ENCODE measurements at regions not wholly inside any gene's neighbourhood (a gene's known extent, or its start where the extent isn't known, plus 50 kb on each side); places are given as distances from the start of the nearest gene placed in this dataset.
"Not testable (repeated sequence)": the region's sequence is repeated elsewhere in the genome, so short reads cannot be mapped to it uniquely, and the experiment has no call there.

DNA sequence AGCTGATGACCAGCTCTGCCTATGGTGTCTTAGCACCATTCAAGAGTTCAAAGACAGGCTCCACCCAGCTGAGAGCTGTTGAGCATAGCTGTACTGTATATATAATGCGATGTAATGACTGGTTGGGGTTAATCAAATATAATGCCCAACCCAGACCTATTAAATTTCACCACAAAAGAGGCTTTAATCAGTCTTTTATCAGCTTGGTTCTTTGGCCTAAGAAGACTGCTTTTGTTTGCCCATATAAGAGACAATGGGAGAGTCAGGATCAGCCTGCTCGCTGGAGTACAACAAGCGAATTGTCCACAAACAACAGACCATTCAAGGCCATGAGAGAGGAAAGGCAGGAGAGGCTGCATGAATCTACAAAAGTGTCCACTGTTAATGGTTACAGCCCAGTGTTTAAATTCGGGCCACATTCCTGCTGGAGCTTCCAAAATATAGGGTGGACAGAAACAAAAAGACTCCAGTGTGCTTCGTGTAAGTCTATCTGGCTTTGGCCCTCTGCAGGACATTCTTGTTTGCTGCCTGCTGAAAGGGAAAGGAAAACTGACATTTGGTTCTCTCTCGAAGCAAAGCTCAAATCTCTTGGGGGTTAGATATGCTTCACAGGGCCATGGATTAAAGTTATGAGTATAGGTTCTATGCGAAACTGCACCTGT lies 109.2 kb upstream of the FOXN2 start:
- no peak for DNase-seq
- TF ChIP-seq, protein P1, sequence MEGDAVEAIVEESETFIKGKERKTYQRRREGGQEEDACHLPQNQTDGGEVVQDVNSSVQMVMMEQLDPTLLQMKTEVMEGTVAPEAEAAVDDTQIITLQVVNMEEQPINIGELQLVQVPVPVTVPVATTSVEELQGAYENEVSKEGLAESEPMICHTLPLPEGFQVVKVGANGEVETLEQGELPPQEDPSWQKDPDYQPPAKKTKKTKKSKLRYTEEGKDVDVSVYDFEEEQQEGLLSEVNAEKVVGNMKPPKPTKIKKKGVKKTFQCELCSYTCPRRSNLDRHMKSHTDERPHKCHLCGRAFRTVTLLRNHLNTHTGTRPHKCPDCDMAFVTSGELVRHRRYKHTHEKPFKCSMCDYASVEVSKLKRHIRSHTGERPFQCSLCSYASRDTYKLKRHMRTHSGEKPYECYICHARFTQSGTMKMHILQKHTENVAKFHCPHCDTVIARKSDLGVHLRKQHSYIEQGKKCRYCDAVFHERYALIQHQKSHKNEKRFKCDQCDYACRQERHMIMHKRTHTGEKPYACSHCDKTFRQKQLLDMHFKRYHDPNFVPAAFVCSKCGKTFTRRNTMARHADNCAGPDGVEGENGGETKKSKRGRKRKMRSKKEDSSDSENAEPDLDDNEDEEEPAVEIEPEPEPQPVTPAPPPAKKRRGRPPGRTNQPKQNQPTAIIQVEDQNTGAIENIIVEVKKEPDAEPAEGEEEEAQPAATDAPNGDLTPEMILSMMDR (IDR thresholded peaks at IDR 0.05) = no peak
- Histone ChIP-seq H3K27me3 (no peaks in the 10 kb centered on the region), H3K36me3 (no peaks in the 10 kb centered on the region), H3K9me3 (no peaks in the 10 kb centered on the region), H3K27ac (no peak overlapping the region), H3K9ac (ENCODE audit: low read depth in 2 of 2, low read length in 2 of 2) (no peak overlapping the region), H3K4me1 (no peaks in the 10 kb centered on the region), H3K4me3 (no peak overlapping the region)
- intact Hi-C loops (cut with DNase I) = no loop called here

DNA sequence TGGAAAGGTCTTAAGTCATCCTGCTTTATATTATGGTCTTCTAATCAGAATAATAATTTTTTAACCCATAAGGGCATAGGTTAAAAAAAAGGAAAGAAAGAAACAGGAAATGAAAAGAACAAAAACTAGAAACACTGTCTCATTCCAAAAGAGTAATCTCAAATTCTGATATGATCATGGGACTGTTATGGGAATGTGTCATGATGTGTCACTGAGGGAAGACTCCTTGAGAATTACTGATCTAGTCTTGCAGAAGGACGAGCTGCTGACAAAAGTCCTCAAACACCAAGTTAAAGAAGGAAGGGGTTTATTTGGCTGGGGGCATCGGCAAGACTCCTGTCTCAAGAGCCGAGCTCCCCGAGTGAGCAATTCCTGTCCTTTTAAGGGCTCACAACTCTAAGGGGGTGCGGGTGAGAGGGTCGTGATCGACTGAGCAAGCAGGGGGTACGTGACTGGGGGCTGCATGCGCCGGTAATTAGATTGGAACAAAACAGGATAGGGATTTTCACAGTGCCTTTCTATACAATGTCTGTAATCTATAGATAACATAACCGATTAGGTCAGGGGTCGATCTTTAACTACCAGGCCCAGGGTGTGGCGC lies 108.3 kb upstream of the FOXN2 start:
- H3K4me3 ChIP-seq; H3K27ac ChIP-seq; DNase-seq; intact Hi-C loops (cut with DNase I); H3K9me3 ChIP-seq; H3K4me1 ChIP-seq; H3K36me3 ChIP-seq; H3K27me3 ChIP-seq; H3K9ac ChIP-seq (ENCODE audit: low read depth in 2 of 2, low read length in 2 of 2): not testable (repeated sequence)

DNA sequence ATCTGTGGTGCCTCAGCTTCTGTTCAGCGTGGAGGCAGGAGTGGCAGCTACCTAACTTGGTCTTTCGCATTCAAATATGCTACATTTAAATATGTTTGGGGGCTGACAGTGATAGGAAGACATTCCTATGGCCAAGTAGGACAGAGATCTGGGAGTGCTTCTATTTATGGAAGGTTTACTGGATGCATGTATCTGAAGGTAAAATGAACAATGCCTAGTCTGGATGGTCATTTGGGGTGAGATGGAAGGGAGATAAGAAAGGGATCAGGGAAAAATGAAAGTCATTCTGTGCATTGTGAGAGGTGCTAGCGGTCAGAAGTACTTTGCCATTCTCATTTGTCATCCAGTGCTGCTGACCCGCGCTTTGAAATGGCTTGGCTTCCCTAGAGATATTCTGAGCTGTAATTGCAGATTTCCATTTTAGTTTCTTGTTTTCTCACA lies 107.3 kb upstream of the FOXN2 start:
- no peak overlapping the region for H3K9ac ChIP-seq (ENCODE audit: low read depth in 2 of 2, low read length in 2 of 2)
- no peaks in the 10 kb centered on the region for H3K27me3 ChIP-seq
- TF ChIP-seq, protein P1 (IDR thresholded peaks at IDR 0.05) = no peak
- H3K27ac ChIP-seq = no peak overlapping the region
- intact Hi-C loops (cut with DNase I) = no loop called here
- H3K9me3 ChIP-seq = no peaks in the 10 kb centered on the region
- no peaks in the 10 kb centered on the region for H3K36me3 ChIP-seq
- DNase-seq = no peak
- H3K4me3 ChIP-seq = no peak overlapping the region
- H3K4me1 ChIP-seq = no peaks in the 10 kb centered on the region

DNA sequence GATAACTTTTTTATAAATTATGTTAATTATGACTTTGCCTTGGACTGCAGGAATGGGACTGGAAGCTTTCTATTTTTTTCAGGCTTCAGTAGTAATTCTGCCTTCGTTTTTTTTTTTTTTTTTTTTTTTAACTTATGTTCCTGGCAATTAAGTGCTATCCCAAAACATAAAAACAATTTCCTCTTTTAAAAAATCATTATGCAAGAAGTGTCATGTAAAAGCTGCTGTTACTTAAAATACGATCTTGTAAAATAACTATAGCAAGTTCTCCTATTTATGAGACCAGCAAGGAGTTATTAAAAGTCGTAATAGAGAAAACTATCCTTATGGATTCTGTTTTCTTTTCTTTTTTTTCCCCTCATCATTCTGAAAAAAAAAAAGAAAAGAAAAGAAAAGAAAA lies 106.6 kb upstream of the FOXN2 start:
- H3K4me1 ChIP-seq = no peaks in the 10 kb centered on the region
- TF ChIP-seq, protein P1 (IDR thresholded peaks at IDR 0.05) = no peak
- H3K9ac ChIP-seq (ENCODE audit: low read depth in 2 of 2, low read length in 2 of 2) = no peak overlapping the region
- no peaks in the 10 kb centered on the region for H3K27me3 ChIP-seq
- H3K4me3 ChIP-seq = no peak overlapping the region
- intact Hi-C loops (cut with DNase I) = no loop called here
- no peaks in the 10 kb centered on the region for H3K9me3 ChIP-seq
- no peak overlapping the region for H3K27ac ChIP-seq
- no peaks in the 10 kb centered on the region for H3K36me3 ChIP-seq
- no peak for DNase-seq

DNA sequence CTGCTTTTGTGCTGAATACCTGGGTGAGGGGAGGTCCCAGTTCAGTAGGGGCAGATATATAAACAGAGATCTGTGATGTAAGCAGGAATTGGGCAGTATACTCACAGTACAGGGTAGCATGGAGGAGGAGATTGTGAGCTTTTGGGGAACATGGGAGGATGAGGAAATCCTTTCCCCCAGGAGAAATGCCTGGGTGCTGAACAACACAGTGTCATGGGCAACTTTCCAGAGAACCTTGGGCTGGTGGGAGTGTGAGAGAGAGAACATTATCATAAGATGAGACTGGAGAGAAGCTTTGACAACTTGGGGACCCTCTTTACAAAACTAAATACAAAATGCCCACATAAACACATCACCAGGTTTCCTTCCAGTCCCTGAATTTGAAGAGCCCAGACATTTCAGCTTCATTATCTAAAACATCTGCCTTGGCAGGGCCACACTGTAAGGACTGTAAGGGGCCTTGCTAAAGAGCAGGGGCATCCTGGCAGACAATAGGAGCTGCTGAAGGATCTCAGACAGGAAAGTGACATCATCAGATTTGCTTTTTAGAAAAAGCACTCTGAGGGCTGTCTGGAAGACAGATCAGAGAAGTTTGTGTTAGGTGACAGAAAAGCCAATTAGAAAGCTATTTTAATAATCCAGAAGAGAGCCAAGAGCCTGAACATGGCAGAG lies 105.1 kb upstream of the FOXN2 start:
- Histone ChIP-seq H3K4me3 (no peak overlapping the region), H3K27ac (no peak overlapping the region), H3K4me1 (no peaks in the 10 kb centered on the region), H3K36me3 (no peaks in the 10 kb centered on the region), H3K9ac (ENCODE audit: low read depth in 2 of 2, low read length in 2 of 2) (no peak overlapping the region), H3K27me3 (no peaks in the 10 kb centered on the region), H3K9me3 (no peaks in the 10 kb centered on the region)
- TF ChIP-seq, protein P1 (IDR thresholded peaks at IDR 0.05) = no peak
- intact Hi-C loops (cut with DNase I) = no loop called here
- DNase-seq = no peak

DNA sequence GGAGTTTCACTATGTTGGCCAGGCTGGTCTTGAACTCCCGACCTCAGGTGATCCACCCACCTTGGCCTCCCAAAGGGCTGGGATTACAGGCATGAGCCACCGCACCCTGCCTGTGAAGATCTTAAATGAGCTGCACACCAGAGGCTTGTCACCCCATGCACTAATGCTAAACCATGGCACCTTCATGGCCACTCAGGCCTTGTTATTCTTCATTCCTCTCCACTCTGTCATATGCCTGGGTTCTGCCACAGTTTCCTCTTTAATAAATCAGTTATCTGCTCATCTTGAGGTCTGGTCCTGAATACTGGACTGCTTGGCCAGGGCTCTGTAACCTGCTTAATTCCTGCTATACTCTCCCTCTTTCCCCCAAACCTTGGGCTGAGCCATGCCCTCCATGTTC lies 104.3 kb upstream of the FOXN2 start:
- intact Hi-C loops (cut with DNase I) = no loop called here
- no peaks in the 10 kb centered on the region for H3K36me3 ChIP-seq
- H3K27ac ChIP-seq = no peak overlapping the region
- DNase-seq = no peak
- H3K27me3 ChIP-seq = no peaks in the 10 kb centered on the region
- H3K4me3 ChIP-seq = no peak overlapping the region
- H3K9me3 ChIP-seq = no peaks in the 10 kb centered on the region
- H3K4me1 ChIP-seq = no peaks in the 10 kb centered on the region
- H3K9ac ChIP-seq (ENCODE audit: low read depth in 2 of 2, low read length in 2 of 2) = no peak overlapping the region
- TF ChIP-seq, protein P1 (IDR thresholded peaks at IDR 0.05) = no peak

Data from colonic mucosa (tissue), 4 donors.